GM19455 (cell line): ENCODE measurements at regions not wholly inside any gene's neighbourhood (a gene's known extent, or its start where the extent isn't known, plus 50 kb on each side); places are given as distances from the start of the nearest gene placed in this dataset.

Experiments
- ATAC-seq: cut with Tn5 transposase; IDR thresholded peaks from one replicate; pipeline ENCODE4 v1.9.1; 2021; ENCODE audit not compliant: unreplicated experiment

- ATAC-seq: no peak
These were observed 146.4 kb downstream of the IRS1 start for GRCh38 chr2:226652983-226653765.

GRCh38 chr2:226652369-226652768 lies 147.3 kb downstream of the IRS1 start:
- ATAC-seq: no peak

- ATAC-seq: no peak
These were observed 149.6 kb downstream of the IRS1 start for GRCh38 chr2:226649871-226650660.

GRCh38 chr2:226649201-226649600 lies 150.4 kb downstream of the IRS1 start:
- no peak for ATAC-seq

- no peak for ATAC-seq
These were observed 151.8 kb downstream of the IRS1 start for GRCh38 chr2:226647621-226648518.

GRCh38 chr2:226644399-226644865 lies 155.2 kb downstream of the IRS1 start:
- no peak for ATAC-seq

GRCh38 chr2:226643946-226644282 lies 155.7 kb downstream of the IRS1 start:
- no peak for ATAC-seq

- ATAC-seq: no peak
These were observed 156.3 kb downstream of the IRS1 start for GRCh38 chr2:226643030-226643945.

- ATAC-seq: no peak
These were observed 158.6 kb downstream of the IRS1 start for GRCh38 chr2:226641008-226641407.

- ATAC-seq: no peak
These were observed 159.1 kb downstream of the IRS1 start for GRCh38 chr2:226640501-226640900.

- no peak for ATAC-seq
These were observed 160.1 kb downstream of the IRS1 start for GRCh38 chr2:226639550-226639949.

- no peak for ATAC-seq
These were observed 161.0 kb downstream of the IRS1 start for GRCh38 chr2:226638576-226638975.

- no peak for ATAC-seq
These were observed 162.2 kb downstream of the IRS1 start for GRCh38 chr2:226637383-226637782.

GRCh38 chr2:226636586-226636985 lies 163.0 kb downstream of the IRS1 start:
- no peak for ATAC-seq

GRCh38 chr2:226634943-226635604 lies 164.5 kb downstream of the IRS1 start:
- ATAC-seq: no peak

- no peak for ATAC-seq
These were observed 167.9 kb downstream of the IRS1 start for GRCh38 chr2:226631671-226632070.

GRCh38 chr2:226631187-226631586 lies 168.4 kb downstream of the IRS1 start:
- no peak for ATAC-seq

GRCh38 chr2:226625946-226626345 lies 173.7 kb downstream of the IRS1 start:
- ATAC-seq: no peak

- ATAC-seq: no peak
These were observed 175.8 kb downstream of the IRS1 start for GRCh38 chr2:226623587-226624368.
